ENCODE measurements at regions not wholly inside any gene's neighbourhood (a gene's known extent, or its start where the extent isn't known, plus 50 kb on each side); places are given as distances from the start of the nearest gene placed in this dataset.
A peak's percentile ranks its signal among the peaks of the same experiment; 100 is the strongest.
"Not testable (repeated sequence)": the region's sequence is repeated elsewhere in the genome, so short reads cannot be mapped to it uniquely, and the experiment has no call there.

- H3K4me3 Mint-ChIP-seq, H3K9me3 Mint-ChIP-seq, POLR2A ChIA-PET, H3K27me3 Mint-ChIP-seq, H3K4me1 Mint-ChIP-seq, DNase-seq, H3K36me3 Mint-ChIP-seq, H3K27ac Mint-ChIP-seq: not testable (repeated sequence)
- ATAC-seq, result peak in 1 of 2 donors; percentile 44
Measured at GRCh38 chr21:6466707-6467106, 4054.7 kb upstream of the TPTE start.

- H3K4me3 Mint-ChIP-seq, H3K27ac Mint-ChIP-seq, H3K36me3 Mint-ChIP-seq, H3K9me3 Mint-ChIP-seq, DNase-seq, H3K27me3 Mint-ChIP-seq, POLR2A ChIA-PET, H3K4me1 Mint-ChIP-seq: not testable (repeated sequence)
- peak in 1 of 2 donors; percentile 39 for ATAC-seq
Measured at GRCh38 chr21:6467189-6467774, 4054.1 kb upstream of the TPTE start.

- H3K27me3 Mint-ChIP-seq, H3K9me3 Mint-ChIP-seq, H3K4me1 Mint-ChIP-seq, H3K36me3 Mint-ChIP-seq, H3K4me3 Mint-ChIP-seq, H3K27ac Mint-ChIP-seq, POLR2A ChIA-PET, DNase-seq: not testable (repeated sequence)
- ATAC-seq, result peak in 1 of 2 donors; percentile 37
Measured at GRCh38 chr21:6467907-6468306, 4053.5 kb upstream of the TPTE start.

GRCh38 chr21:6468331-6468860, 4053.0 kb upstream of the TPTE start:
- not testable (repeated sequence) for H3K27me3 Mint-ChIP-seq, H3K4me1 Mint-ChIP-seq, H3K4me3 Mint-ChIP-seq

GRCh38 chr21:6474250-6474968, 4047.0 kb upstream of the TPTE start:
- ATAC-seq, H3K4me1 Mint-ChIP-seq, H3K27ac Mint-ChIP-seq, POLR2A ChIA-PET, H3K9me3 Mint-ChIP-seq, H3K27me3 Mint-ChIP-seq, H3K4me3 Mint-ChIP-seq, DNase-seq, H3K36me3 Mint-ChIP-seq: not testable (repeated sequence)

More at GRCh38 chr21:6468331-6468860, 4053.0 kb upstream of the TPTE start:
- H3K36me3 Mint-ChIP-seq, H3K27ac Mint-ChIP-seq, ATAC-seq, H3K9me3 Mint-ChIP-seq, POLR2A ChIA-PET, DNase-seq: not testable (repeated sequence)

- H3K27me3 Mint-ChIP-seq, H3K27ac Mint-ChIP-seq, ATAC-seq, POLR2A ChIA-PET, DNase-seq, H3K36me3 Mint-ChIP-seq, H3K4me1 Mint-ChIP-seq, H3K9me3 Mint-ChIP-seq, H3K4me3 Mint-ChIP-seq: not testable (repeated sequence)
Measured at GRCh38 chr21:6481116-6481515, 4040.3 kb upstream of the TPTE start.

DNA sequence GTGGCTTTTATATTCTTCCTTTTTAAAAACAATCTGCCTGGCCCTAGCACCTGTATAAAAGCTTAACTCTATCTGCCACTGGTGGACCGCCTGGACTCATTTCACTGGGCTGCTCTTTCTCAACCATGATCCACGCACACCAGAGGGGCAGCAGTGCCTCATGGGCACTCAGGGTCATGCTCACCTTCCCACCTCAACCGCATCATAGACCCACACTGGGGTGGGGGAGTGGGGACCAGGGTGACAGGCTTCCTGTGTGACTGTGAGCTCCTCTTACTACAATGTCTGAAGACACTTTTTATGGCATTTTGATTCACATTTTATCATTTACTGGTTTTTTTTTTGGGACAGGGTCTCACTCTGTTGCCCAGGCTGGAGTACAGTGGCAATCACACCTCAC, 4038.8 kb upstream of the TPTE start:
- DNase-seq, H3K9me3 Mint-ChIP-seq, POLR2A ChIA-PET, H3K4me3 Mint-ChIP-seq, H3K36me3 Mint-ChIP-seq, H3K27ac Mint-ChIP-seq, H3K27me3 Mint-ChIP-seq, H3K4me1 Mint-ChIP-seq: not testable (repeated sequence)
- ATAC-seq, result peak in 1 of 2 donors; percentile 30

DNA sequence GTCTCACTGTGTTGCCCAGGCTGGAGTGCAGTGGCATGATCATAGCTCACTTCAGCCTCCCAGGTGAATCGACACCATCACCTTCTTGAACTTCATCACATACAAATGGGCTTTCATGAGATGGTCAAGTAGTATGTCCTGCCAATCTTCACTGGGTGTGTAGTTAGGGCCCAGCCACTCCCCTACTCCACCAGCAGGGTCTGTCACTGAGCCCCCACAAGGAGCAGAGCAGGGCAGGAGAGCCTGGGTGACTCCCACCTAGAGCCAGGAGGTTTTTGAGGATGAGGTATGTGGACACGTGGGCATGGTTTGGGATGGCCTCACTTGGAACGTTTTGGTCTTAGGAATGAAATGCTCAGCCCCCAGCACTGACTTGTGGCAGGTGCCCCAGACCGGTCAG, 4037.7 kb upstream of the TPTE start:
- H3K4me3 Mint-ChIP-seq, H3K9me3 Mint-ChIP-seq, H3K27ac Mint-ChIP-seq, POLR2A ChIA-PET, H3K4me1 Mint-ChIP-seq, H3K27me3 Mint-ChIP-seq, H3K36me3 Mint-ChIP-seq, DNase-seq: not testable (repeated sequence)
- ATAC-seq, result peak; percentile 52 to 61

GRCh38 chr21:6486821-6487220, 4034.6 kb upstream of the TPTE start:
- H3K9me3 Mint-ChIP-seq, H3K4me1 Mint-ChIP-seq, H3K27ac Mint-ChIP-seq, H3K4me3 Mint-ChIP-seq, H3K27me3 Mint-ChIP-seq, ATAC-seq, POLR2A ChIA-PET, H3K36me3 Mint-ChIP-seq: not testable (repeated sequence)
- DNase-seq, result peak in 1 of 10 donors; percentile 31

DNA sequence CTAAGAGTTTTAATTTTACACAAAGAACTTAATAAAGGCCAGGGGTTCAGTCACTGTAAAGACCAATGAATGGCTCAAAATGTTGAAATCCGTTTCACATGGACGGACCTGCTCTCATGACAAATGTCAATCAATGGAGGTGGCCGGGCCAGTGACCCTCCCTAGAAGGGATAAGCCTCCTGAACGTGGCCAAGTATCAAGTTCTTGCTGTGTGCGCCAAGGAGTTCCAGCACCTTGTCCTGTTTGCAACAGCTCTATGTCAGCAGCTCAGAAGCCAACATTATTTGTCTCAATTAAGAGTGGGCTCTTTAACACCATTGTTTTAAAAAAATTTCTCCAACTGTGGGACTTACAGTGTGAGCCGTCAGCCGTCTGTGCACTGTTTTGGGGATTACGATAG, 4028.7 kb upstream of the TPTE start:
- DNase-seq, H3K4me1 Mint-ChIP-seq, H3K4me3 Mint-ChIP-seq, POLR2A ChIA-PET, H3K9me3 Mint-ChIP-seq, H3K27me3 Mint-ChIP-seq, H3K36me3 Mint-ChIP-seq, ATAC-seq, H3K27ac Mint-ChIP-seq: not testable (repeated sequence)

- POLR2A ChIA-PET, DNase-seq, H3K4me1 Mint-ChIP-seq, H3K27me3 Mint-ChIP-seq, ATAC-seq, H3K27ac Mint-ChIP-seq, H3K9me3 Mint-ChIP-seq, H3K4me3 Mint-ChIP-seq, H3K36me3 Mint-ChIP-seq: not testable (repeated sequence)
Measured at GRCh38 chr21:6493957-6494356, 4027.4 kb upstream of the TPTE start.

DNA sequence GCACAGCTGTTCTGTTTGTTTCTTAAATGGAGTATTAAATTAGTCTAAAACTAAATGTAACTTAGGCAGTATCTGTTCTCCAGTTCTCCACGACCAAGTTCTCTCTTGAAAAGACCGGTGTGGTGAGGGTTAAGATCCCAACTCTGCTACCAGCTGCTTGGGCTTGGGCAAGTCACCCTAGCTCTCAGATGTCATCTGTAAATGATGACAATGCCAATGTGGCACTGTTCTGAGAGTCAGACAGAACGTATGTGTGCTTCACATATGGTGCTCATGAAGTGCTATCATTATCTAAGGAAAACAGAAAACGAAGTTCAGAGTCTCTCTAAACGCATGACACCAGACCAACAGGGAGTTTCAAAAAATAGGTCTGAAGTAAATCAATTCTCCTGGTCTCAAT, 4025.0 kb upstream of the TPTE start:
- H3K36me3 Mint-ChIP-seq, POLR2A ChIA-PET, ATAC-seq, H3K4me1 Mint-ChIP-seq, H3K27ac Mint-ChIP-seq, H3K4me3 Mint-ChIP-seq, DNase-seq, H3K9me3 Mint-ChIP-seq, H3K27me3 Mint-ChIP-seq: not testable (repeated sequence)

- H3K36me3 Mint-ChIP-seq, H3K27me3 Mint-ChIP-seq, POLR2A ChIA-PET, H3K9me3 Mint-ChIP-seq, H3K4me1 Mint-ChIP-seq: not testable (repeated sequence)
- peak overlapping the region in 4 of 10 donors; percentile 30 to 56 (median 48) for H3K4me3 Mint-ChIP-seq
- ATAC-seq, result peak; percentile 16 to 43
- peak in 7 of 10 donors; percentile 1 to 56 (median 17) for DNase-seq
- H3K27ac Mint-ChIP-seq, result peak overlapping the region in 2 of 10 donors; percentile 53 to 72
Measured at GRCh38 chr21:6498716-6499115, 4022.7 kb upstream of the TPTE start.

Measured in naive thymus-derived CD8-positive, alpha-beta T cell (primary cell).